ENCODE measurements at regions not wholly inside any gene's neighbourhood (a gene's known extent, or its start where the extent isn't known, plus 50 kb on each side); places are given as distances from the start of the nearest gene placed in this dataset.

GRCh38 chr2:103496850-103497249 is 735.0 kb downstream of the TMEM182 start:
- TF ChIP-seq CTCF (optimal IDR thresholded peaks at IDR 0.05 in 1 of 3, IDR thresholded peaks at IDR 0.05 in 1 of 3, conservative IDR thresholded peaks at IDR 0.05 in 1 of 3; ENCODE audit: extremely low read depth in 1 of 3, insufficient read depth in 2 of 3, low read length in 3 of 3), result no peak
- no peak for TF ChIP-seq EZH2 (IDR thresholded peaks at IDR 0.05; ENCODE audit: low read length)
